Fibroblast of villous mesenchyme (primary cell): ENCODE measurements at regions not wholly inside any gene's neighbourhood (a gene's known extent, or its start where the extent isn't known, plus 50 kb on each side); places are given as distances from the start of the nearest gene placed in this dataset.

Experiments
- DNase-seq: peaks from one replicate; pipeline ENCODE4 v3.0.0-alpha.2; 2010; ENCODE audit warnings: low read depth
- H3K4me3 ChIP-seq: 2 replicates; pipeline ENCODE4 v1.5.1; 2011; ENCODE audit warnings: low read depth, mild to moderate bottlenecking, low read length
- CTCF ChIP-seq: IDR thresholded peaks from 2 replicates; pipeline ENCODE4 v1.5.1; 2012; ENCODE audit warnings: low read depth, mild to moderate bottlenecking, low read length; ENCODE audit not compliant: insufficient read depth

GRCh38 chr5:99639905-99640304 is 711.1 kb upstream of the CHD1 start:
- no peak for TF ChIP-seq CTCF
- DNase-seq: no peak

GRCh38 chr5:99636663-99637062 is 707.9 kb upstream of the CHD1 start:
- no peak overlapping the region for H3K4me3 ChIP-seq
- no peak for TF ChIP-seq CTCF
- no peak for DNase-seq

More at GRCh38 chr5:99639905-99640304, 711.1 kb upstream of the CHD1 start:
- H3K4me3 ChIP-seq: no peak overlapping the region

- DNase-seq: no peak
- H3K4me3 ChIP-seq: no peak overlapping the region
- no peak for TF ChIP-seq CTCF
These were observed 693.2 kb upstream of the CHD1 start for GRCh38 chr5:99621772-99622681.

- no peak for DNase-seq
These were observed 688.5 kb upstream of the CHD1 start for GRCh38 chr5:99617335-99617734.

GRCh38 chr5:99614888-99615287 is 686.1 kb upstream of the CHD1 start:
- TF ChIP-seq CTCF: no peak
- H3K4me3 ChIP-seq: no peak overlapping the region
- DNase-seq: no peak

More at GRCh38 chr5:99617335-99617734, 688.5 kb upstream of the CHD1 start:
- no peak for TF ChIP-seq CTCF
- no peak overlapping the region for H3K4me3 ChIP-seq

GRCh38 chr5:99607124-99607523 is 678.3 kb upstream of the CHD1 start:
- no peak for DNase-seq
- H3K4me3 ChIP-seq: no peak overlapping the region
- TF ChIP-seq CTCF: no peak
